ENCODE measurements at regions not wholly inside any gene's neighbourhood (a gene's known extent, or its start where the extent isn't known, plus 50 kb on each side); places are given as distances from the start of the nearest gene placed in this dataset.

GRCh38 chr5:124576848-124577409, 169.5 kb downstream of the ZNF608 start:
- H2BK12ac ChIP-seq (ENCODE audit: insufficient read length, low read depth, low read length): no peak overlapping the region
- Mint-ChIP-seq H3K4me3 (no peak overlapping the region), H3K4me1 (peaks cover 60 to 74% of the 10 kb centered on the region in 2 experiments), H3K36me3 (ENCODE audit: insufficient read depth in 1 of 3, low read depth in 3 of 3) (peaks cover 0 to 5% (median 4%) of the 10 kb centered on the region in 3 experiments; a peak in 4 of 7 replicates), H3K27me3 (ENCODE audit: low read depth) (no peaks in the 10 kb centered on the region), H3K27ac (peak overlapping the region in 1 of 3 experiments; percentile 45; a peak in 1 of 7 replicates), H3K9me3 (peaks cover 2 to 4% of the 10 kb centered on the region in 2 experiments; a peak in 2 of 5 replicates)
- TF ChIP-seq CTCF (conservative IDR thresholded peaks at IDR 0.05): no peak
- peaks cover 20% of the 10 kb centered on the region for H3K4me1 ChIP-seq (ENCODE audit: insufficient read depth, low read length)
- no peak overlapping the region for H3K18ac ChIP-seq (ENCODE audit: insufficient read length, low read depth, low read length)
- H2BK15ac ChIP-seq (ENCODE audit: low read depth, low read length): no peak overlapping the region
- no peak overlapping the region for H4K91ac ChIP-seq (ENCODE audit: insufficient read length, low read depth, low read length)
- no peaks in the 10 kb centered on the region for H3K23me2 ChIP-seq (ENCODE audit: insufficient read length, low read depth, low read length, poor library complexity, severe bottlenecking)
- no peak overlapping the region for H3K56ac ChIP-seq (ENCODE audit: insufficient read length, low read depth, low read length)
- H2AFZ ChIP-seq (ENCODE audit: low read length): no peak overlapping the region
- no peak overlapping the region for H4K5ac ChIP-seq (ENCODE audit: insufficient read length, low read depth, low read length)
- no peak overlapping the region for H4K8ac ChIP-seq (replicated peaks; ENCODE audit: insufficient read length, low read depth, low read length)
- H3K14ac ChIP-seq (ENCODE audit: insufficient read depth, low read length): no peak overlapping the region
- H4K20me1 ChIP-seq (ENCODE audit: control insufficient read depth, insufficient read depth, insufficient read length): no peaks in the 10 kb centered on the region
- H3T11ph ChIP-seq (ENCODE audit: low read length): no peak overlapping the region
- no peaks in the 10 kb centered on the region for H3K79me1 ChIP-seq (ENCODE audit: insufficient read depth, low read depth, low read length, poor library complexity, severe bottlenecking)
- no peaks in the 10 kb centered on the region for H3K9me3 ChIP-seq (ENCODE audit: control insufficient read depth, low read depth, low read length)
- H3K27me3 ChIP-seq (ENCODE audit: insufficient read depth, low read length): no peaks in the 10 kb centered on the region
- H2BK5ac ChIP-seq (ENCODE audit: insufficient read length, low read length): no peak overlapping the region
- WGBS (ENCODE audit: extremely low coverage, insufficient read length, low lambda C conversion rate): no CpG with 5 or more reads among the region's 4 CpGs
- DNase-seq: no peak
- no peak overlapping the region for H2AK5ac ChIP-seq (ENCODE audit: insufficient read length, low read length)
- no peak overlapping the region for H3K27ac ChIP-seq (ENCODE audit: insufficient read length, low read depth, low read length)
- no peak overlapping the region for H2BK120ac ChIP-seq (ENCODE audit: low read depth, low read length, poor library complexity, severe bottlenecking)
- H3K4me2 ChIP-seq (ENCODE audit: insufficient read depth, insufficient read length, low read length): no peak overlapping the region
- H3K79me2 ChIP-seq (ENCODE audit: insufficient read depth, low read length): no peaks in the 10 kb centered on the region
- no peak overlapping the region for H3K4ac ChIP-seq (ENCODE audit: low read depth, low read length)
- H3K23ac ChIP-seq (ENCODE audit: insufficient read length, low read depth, low read length): no peak overlapping the region
- H3K9ac ChIP-seq (ENCODE audit: extremely low read depth, insufficient read length, low read length): no peak overlapping the region
- H2BK20ac ChIP-seq (ENCODE audit: low read depth, low read length, poor library complexity, severe bottlenecking): no peak overlapping the region
